A549 (cell line): ENCODE measurements at regions not wholly inside any gene's neighbourhood (a gene's known extent, or its start where the extent isn't known, plus 50 kb on each side); places are given as distances from the start of the nearest gene placed in this dataset.

Experiments
- ATAC-seq, 2 experiments: fragments of 200-7000 bp in 1 of 2; fragments of >200 bp in 1 of 2; cut with Nextera tagmentation in 1 of 2; cut with Tn5 transposase in 1 of 2; 3 replicates each; pipeline versions ENCODE4 v1.8.0 to v1.9.1; 2018 to 2020; ENCODE audit warnings: mild to moderate bottlenecking in 1 of 2, moderate library complexity in 1 of 2
- CTCF ChIA-PET: fragments of 300-600 bp; sonication (Branson Sonifier 250); formaldehyde crosslinking; extraction: SDS; loops from one replicate; lab custom pipeline; 2021; ENCODE audit warnings: antibody characterized with exemption, inconsistent platforms; lab: Yijun Ruan, JAX
- POLR2A ChIA-PET: fragments of 350-600 bp; formaldehyde crosslinking; extraction: SDS; loops from one replicate; lab custom pipeline; 2021; ENCODE audit warnings: antibody characterized with exemption, inconsistent platforms; lab: Yijun Ruan, JAX
- DNase-seq, 2 experiments: peaks; one replicate each; pipeline versions ENCODE4 v3.0.0 to v3.0.0-alpha.2; 2011 to 2016; ENCODE audit warnings: low read depth in 1 of 2, low spot score in 1 of 2
- FAIRE-seq: peaks from 2 replicates; lab custom pipeline; 2011; peaks lifted over from hg19 to GRCh38; lab: Jason Lieb, UNC
- H3K27ac ChIP-seq, 2 experiments: fragments of >200 bp; sonication (Bioruptor Twin); formaldehyde crosslinking; 3 replicates each; pipeline ENCODE4 v1.5.1; 2016 to 2017
- H3K4me1 ChIP-seq: fragments of >200 bp; sonication (Bioruptor Twin); formaldehyde crosslinking; 3 replicates; pipeline ENCODE4 v1.6.1; 2016
- H3K4me2 ChIP-seq: fragments of >200 bp; sonication (Bioruptor Twin); formaldehyde crosslinking; 3 replicates; pipeline ENCODE4 v1.6.1; 2016
- H3K4me3 ChIP-seq: fragments of >200 bp; sonication (Bioruptor Twin); formaldehyde crosslinking; 3 replicates; pipeline ENCODE4 v1.5.1; 2016
- H3K9me3 ChIP-seq: fragments of >200 bp; sonication (Bioruptor Twin); formaldehyde crosslinking; 3 replicates; pipeline ENCODE4 v1.6.1; 2016
- EP300 ChIP-seq, 2 experiments: fragments of >200 bp; sonication (Bioruptor Twin); formaldehyde crosslinking; IDR thresholded peaks; 2 replicates in 1 of 2; 3 replicates in 1 of 2; pipeline ENCODE4 v1.6.1; 2016 to 2017
- FOXS1 ChIP-seq: fragments of 250-450 bp; sonication (Bioruptor Pico); IDR thresholded peaks from 2 replicates; pipeline ENCODE4 v1.5.0; 2020; ENCODE audit warnings: mild to moderate bottlenecking, moderate library complexity
- HOXB5 ChIP-seq: fragments of 250-450 bp; sonication (Bioruptor Pico); IDR thresholded peaks from 2 replicates; pipeline ENCODE4 v1.5.0; 2020; ENCODE audit warnings: mild to moderate bottlenecking, moderate library complexity
- KDM5A ChIP-seq: fragments of 200-600 bp; sonication (generic); IDR thresholded peaks from 2 replicates; pipeline ENCODE4 v1.6.1; 2016; ENCODE audit warnings: antibody characterized with exemption, mild to moderate bottlenecking
- NFE2L2 ChIP-seq: fragments of 150-350 bp; conservative IDR thresholded peaks from 2 replicates; pipeline ENCODE4 v1.6.1; 2014; ENCODE audit warnings: low read length
- RAD21 ChIP-seq, 2 experiments: fragments of >200 bp in 1 of 2; sonication (Bioruptor Twin) in 1 of 2; formaldehyde crosslinking in 1 of 2; IDR thresholded peaks in 1 of 2; conservative IDR thresholded peaks in 1 of 2; 2 replicates in 1 of 2; 3 replicates in 1 of 2; pipeline ENCODE4 v1.6.1; 2012 to 2018; ENCODE audit warnings: inconsistent platforms in 1 of 2
- TFCP2L1 ChIP-seq: fragments of 250-450 bp; sonication (Bioruptor Pico); IDR thresholded peaks from 2 replicates; pipeline ENCODE4 v1.5.0; 2021; ENCODE audit warnings: mild to moderate bottlenecking
- TP53 ChIP-seq: fragments of 250-450 bp; sonication (Bioruptor Pico); IDR thresholded peaks from 2 replicates; pipeline ENCODE4 v1.5.0; 2021; ENCODE audit warnings: mild to moderate bottlenecking, moderate library complexity
- ZFP36 ChIP-seq: fragments of 450-650 bp; IDR thresholded peaks from 2 replicates; pipeline ENCODE4 v1.6.1; 2014; ENCODE audit warnings: borderline replicate concordance; ENCODE audit not compliant: partially characterized antibody
- WGBS: methylation state at CpG from one replicate; pipeline ENCODE4 v1.1.6; 2017; ENCODE audit errors: missing lambda C conversion rate; 5-methylcytosine and 5-hydroxymethylcytosine counted together
- TF ChIP-seq, protein P1 (sequence below): IDR thresholded peaks from 2 replicates; pipeline ENCODE4 v1.6.1; 2012; ENCODE audit warnings: low read depth, borderline replicate concordance
- TF ChIP-seq, protein P2 (sequence below): fragments of 200-600 bp; sonication (generic); IDR thresholded peaks from 2 replicates; pipeline ENCODE4 v1.6.1; 2016; ENCODE audit warnings: antibody characterized with exemption, mild to moderate bottlenecking, moderate library complexity
- TF ChIP-seq, protein P3 (sequence below): fragments of >200 bp; sonication (Bioruptor Twin); formaldehyde crosslinking; IDR thresholded peaks from 3 replicates; pipeline ENCODE4 v1.6.1; 2016

DNA sequence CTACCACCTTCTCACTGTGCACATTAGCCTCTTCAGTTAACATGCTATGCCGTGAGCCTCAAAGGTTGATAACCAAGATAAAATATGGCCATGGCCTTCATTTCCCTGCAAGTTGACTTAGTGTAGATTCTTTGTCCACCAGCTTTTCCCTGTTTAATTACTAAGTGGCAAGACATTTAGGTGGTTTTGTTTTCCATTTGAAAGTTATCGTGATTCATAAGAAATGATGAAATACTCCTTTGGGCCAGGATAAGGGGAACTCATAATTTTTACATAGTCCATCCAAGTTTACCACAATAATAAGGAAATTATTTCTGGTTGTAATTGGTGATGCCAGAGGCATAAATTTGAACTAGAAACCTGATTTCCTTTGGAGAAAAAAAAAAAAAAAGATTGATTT is 609.6 kb downstream of the TAF11L14 start:
- Histone ChIP-seq H3K4me3 (no peak overlapping the region), H3K27ac (no peak overlapping the region), H3K4me1 (no peaks in the 10 kb centered on the region), H3K4me2 (no peak overlapping the region)
- no peak for FAIRE-seq
- 47% methylated on average over 2 of the region's 2 CpGs for WGBS
- ChIA-PET CTCF (no interaction called here), POLR2A (interaction anchor here (0.7 kb wide), 1 partner anchor 174 kb away, joined by 4 read pairs; no protein-coding TSS in a partner anchor)
- no peak for TF ChIP-seq RAD21 (conservative IDR thresholded peaks at IDR 0.05 in 1 of 2, IDR thresholded peaks at IDR 0.05 in 1 of 2)
- no peak for TF ChIP-seq TFCP2L1 (CRISPR knock-in tag)
- no peak for TF ChIP-seq KDM5A
- TF ChIP-seq, protein P1, sequence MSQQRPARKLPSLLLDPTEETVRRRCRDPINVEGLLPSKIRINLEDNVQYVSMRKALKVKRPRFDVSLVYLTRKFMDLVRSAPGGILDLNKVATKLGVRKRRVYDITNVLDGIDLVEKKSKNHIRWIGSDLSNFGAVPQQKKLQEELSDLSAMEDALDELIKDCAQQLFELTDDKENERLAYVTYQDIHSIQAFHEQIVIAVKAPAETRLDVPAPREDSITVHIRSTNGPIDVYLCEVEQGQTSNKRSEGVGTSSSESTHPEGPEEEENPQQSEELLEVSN, result no peak
- TF ChIP-seq NFE2L2, result no peak
- no peak for TF ChIP-seq EP300 (IDR thresholded peaks at IDR 0.05)
- TF ChIP-seq TP53 (CRISPR knock-in tag), result no peak
- TF ChIP-seq, all 56 proteins: peak for 0
- H3K9me3 ChIP-seq, result peaks cover 19% of the 10 kb centered on the region; the same call in 2 of the 3 replicates
- DNase-seq (no peak), ATAC-seq (no peak)

DNA sequence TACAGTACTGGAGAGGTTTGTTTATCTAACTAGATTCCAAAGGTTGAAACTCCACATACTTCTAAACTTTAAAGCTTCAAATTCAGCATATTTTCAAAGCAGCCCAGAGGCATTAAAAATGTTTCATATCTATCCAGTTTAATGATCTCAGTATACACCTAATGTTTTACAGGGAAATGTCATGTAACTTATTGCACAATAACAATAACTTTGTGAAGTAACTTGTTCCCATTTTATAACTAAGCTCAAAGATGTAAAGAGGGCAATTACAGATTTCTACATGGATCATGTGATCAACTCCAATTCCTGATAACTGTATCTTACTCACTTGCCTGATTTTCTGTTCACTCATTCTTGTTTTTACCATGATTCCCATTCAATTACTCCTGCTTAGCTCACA is 610.0 kb downstream of the TAF11L14 start:
- CTCF ChIA-PET, result no interaction called here
- Histone ChIP-seq H3K27ac (no peak overlapping the region), H3K4me2 (no peak overlapping the region), H3K9me3 (peaks cover 19% of the 10 kb centered on the region; the same call in 2 of the 3 replicates), H3K4me1 (no peaks in the 10 kb centered on the region), H3K4me3 (no peak overlapping the region)
- no peak for DNase-seq
- POLR2A ChIA-PET, result interaction anchor here (0.7 kb wide), 1 partner anchor 175 kb away, joined by 4 read pairs; no protein-coding TSS in a partner anchor
- FAIRE-seq, result no peak
- no peak for TF ChIP-seq HOXB5 (CRISPR knock-in tag)
- no peak for TF ChIP-seq TP53 (CRISPR knock-in tag)
- TF ChIP-seq, protein P2, sequence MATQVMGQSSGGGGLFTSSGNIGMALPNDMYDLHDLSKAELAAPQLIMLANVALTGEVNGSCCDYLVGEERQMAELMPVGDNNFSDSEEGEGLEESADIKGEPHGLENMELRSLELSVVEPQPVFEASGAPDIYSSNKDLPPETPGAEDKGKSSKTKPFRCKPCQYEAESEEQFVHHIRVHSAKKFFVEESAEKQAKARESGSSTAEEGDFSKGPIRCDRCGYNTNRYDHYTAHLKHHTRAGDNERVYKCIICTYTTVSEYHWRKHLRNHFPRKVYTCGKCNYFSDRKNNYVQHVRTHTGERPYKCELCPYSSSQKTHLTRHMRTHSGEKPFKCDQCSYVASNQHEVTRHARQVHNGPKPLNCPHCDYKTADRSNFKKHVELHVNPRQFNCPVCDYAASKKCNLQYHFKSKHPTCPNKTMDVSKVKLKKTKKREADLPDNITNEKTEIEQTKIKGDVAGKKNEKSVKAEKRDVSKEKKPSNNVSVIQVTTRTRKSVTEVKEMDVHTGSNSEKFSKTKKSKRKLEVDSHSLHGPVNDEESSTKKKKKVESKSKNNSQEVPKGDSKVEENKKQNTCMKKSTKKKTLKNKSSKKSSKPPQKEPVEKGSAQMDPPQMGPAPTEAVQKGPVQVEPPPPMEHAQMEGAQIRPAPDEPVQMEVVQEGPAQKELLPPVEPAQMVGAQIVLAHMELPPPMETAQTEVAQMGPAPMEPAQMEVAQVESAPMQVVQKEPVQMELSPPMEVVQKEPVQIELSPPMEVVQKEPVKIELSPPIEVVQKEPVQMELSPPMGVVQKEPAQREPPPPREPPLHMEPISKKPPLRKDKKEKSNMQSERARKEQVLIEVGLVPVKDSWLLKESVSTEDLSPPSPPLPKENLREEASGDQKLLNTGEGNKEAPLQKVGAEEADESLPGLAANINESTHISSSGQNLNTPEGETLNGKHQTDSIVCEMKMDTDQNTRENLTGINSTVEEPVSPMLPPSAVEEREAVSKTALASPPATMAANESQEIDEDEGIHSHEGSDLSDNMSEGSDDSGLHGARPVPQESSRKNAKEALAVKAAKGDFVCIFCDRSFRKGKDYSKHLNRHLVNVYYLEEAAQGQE, result no peak
- ATAC-seq, result no peak

DNA sequence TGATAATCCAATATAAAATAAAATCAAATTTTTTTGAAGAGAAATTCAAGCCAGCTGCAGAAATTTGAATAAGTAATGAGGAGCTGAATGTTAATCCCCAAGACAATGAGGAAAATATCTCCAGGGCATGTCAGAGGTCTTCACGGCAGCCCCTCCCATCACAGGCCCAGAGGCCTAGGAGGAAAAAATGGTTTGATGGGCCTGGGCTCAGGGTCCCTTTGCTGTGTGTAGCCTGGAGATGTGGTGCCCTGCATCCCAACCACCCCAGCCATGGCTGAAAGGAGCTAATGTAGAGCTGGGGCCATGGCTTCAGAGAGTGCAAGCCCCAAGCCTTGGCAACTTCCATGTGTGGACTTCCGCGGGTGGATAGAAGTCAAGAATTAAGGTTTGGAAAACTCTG is 618.3 kb downstream of the TAF11L14 start:
- TF ChIP-seq, protein P3, sequence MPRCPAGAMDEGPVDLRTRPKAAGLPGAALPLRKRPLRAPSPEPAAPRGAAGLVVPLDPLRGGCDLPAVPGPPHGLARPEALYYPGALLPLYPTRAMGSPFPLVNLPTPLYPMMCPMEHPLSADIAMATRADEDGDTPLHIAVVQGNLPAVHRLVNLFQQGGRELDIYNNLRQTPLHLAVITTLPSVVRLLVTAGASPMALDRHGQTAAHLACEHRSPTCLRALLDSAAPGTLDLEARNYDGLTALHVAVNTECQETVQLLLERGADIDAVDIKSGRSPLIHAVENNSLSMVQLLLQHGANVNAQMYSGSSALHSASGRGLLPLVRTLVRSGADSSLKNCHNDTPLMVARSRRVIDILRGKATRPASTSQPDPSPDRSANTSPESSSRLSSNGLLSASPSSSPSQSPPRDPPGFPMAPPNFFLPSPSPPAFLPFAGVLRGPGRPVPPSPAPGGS, result no peak
- no peak for TF ChIP-seq FOXS1 (CRISPR knock-in tag)
- TF ChIP-seq ZFP36, result peak; percentile 92
- TF ChIP-seq, all 56 proteins: peak for 1
- H3K4me2 ChIP-seq, result no peak overlapping the region
- DNase-seq (no peak), FAIRE-seq (no peak), ATAC-seq (no peak)
- WGBS, result 58% methylated on average over 3 of the region's 3 CpGs
- H3K4me1 ChIP-seq, result no peaks in the 10 kb centered on the region
- H3K9me3 ChIP-seq, result peaks cover 36% of the 10 kb centered on the region
- ChIA-PET POLR2A (no interaction called here), CTCF (no interaction called here)
- H3K27ac ChIP-seq, result no peak overlapping the region
- no peak overlapping the region for H3K4me3 ChIP-seq
